H9 (cell line): ENCODE measurements at regions not wholly inside any gene's neighbourhood (a gene's known extent, or its start where the extent isn't known, plus 50 kb on each side); places are given as distances from the start of the nearest gene placed in this dataset.

ENCODE experiments used
- DNase-seq: peaks from one replicate; pipeline ENCODE4 v3.0.0-alpha.2; 2017
- H2AFZ ChIP-seq: one replicate; pipeline ENCODE4 v1.6.1; 2013; ENCODE audit warnings: mild to moderate bottlenecking, low read length, control low read depth, moderate library complexity
- H2AK5ac ChIP-seq: 2 replicates; pipeline ENCODE4 v1.6.1; 2013; ENCODE audit warnings: low read length, control low read depth, mixed read lengths; ENCODE audit not compliant: insufficient read length
- H2BK120ac ChIP-seq: one replicate; pipeline ENCODE4 v1.6.1; 2013; ENCODE audit warnings: low read depth, mild to moderate bottlenecking, low read length, control low read depth, inconsistent platforms; ENCODE audit not compliant: poor library complexity, severe bottlenecking
- H2BK12ac ChIP-seq: 2 replicates; pipeline ENCODE4 v1.6.1; 2013; ENCODE audit warnings: low read length, control low read depth, mixed read lengths, low read depth; ENCODE audit not compliant: insufficient read length
- H2BK15ac ChIP-seq: 2 replicates; pipeline ENCODE4 v1.6.1; 2013; ENCODE audit warnings: low read depth, low read length, control low read depth
- H2BK20ac ChIP-seq: one replicate; pipeline ENCODE4 v1.6.1; 2013; ENCODE audit warnings: low read depth, mild to moderate bottlenecking, low read length, control low read depth, inconsistent platforms; ENCODE audit not compliant: poor library complexity, severe bottlenecking
- H2BK5ac ChIP-seq: 2 replicates; pipeline ENCODE4 v1.6.1; 2013; ENCODE audit warnings: low read length, control low read depth, mixed read lengths; ENCODE audit not compliant: insufficient read length
- H3K14ac ChIP-seq: 2 replicates; pipeline ENCODE4 v1.6.1; 2013; ENCODE audit warnings: low read length, control low read depth; ENCODE audit not compliant: insufficient read depth
- H3K18ac ChIP-seq: 2 replicates; pipeline ENCODE4 v1.6.1; 2013; ENCODE audit warnings: low read depth, mild to moderate bottlenecking, mixed read lengths, low read length, control low read depth; ENCODE audit not compliant: insufficient read length
- H3K23ac ChIP-seq: 2 replicates; pipeline ENCODE4 v1.6.1; 2013; ENCODE audit warnings: low read length, control low read depth, mixed read lengths, low read depth; ENCODE audit not compliant: insufficient read length
- H3K23me2 ChIP-seq: 2 replicates; pipeline ENCODE4 v1.6.1; 2013; ENCODE audit warnings: low read depth, mild to moderate bottlenecking, mixed read lengths, low read length, control low read depth; ENCODE audit not compliant: insufficient read length, poor library complexity, severe bottlenecking
- H3K27ac ChIP-seq: 2 replicates; pipeline ENCODE4 v1.5.1; 2013; ENCODE audit warnings: low read length, control low read depth, mixed read lengths, low read depth; ENCODE audit not compliant: insufficient read length
- H3K27me3 ChIP-seq: 2 replicates; pipeline ENCODE4 v1.6.1; 2013; ENCODE audit warnings: low read length, control low read depth, inconsistent platforms; ENCODE audit not compliant: insufficient read depth
- H3K4ac ChIP-seq: 2 replicates; pipeline ENCODE4 v1.6.1; 2013; ENCODE audit warnings: low read depth, mild to moderate bottlenecking, control low read depth, inconsistent platforms, low read length, moderate library complexity
- H3K4me1 ChIP-seq: 2 replicates; pipeline ENCODE4 v1.6.1; 2013; ENCODE audit warnings: low read length, control low read depth, inconsistent platforms; ENCODE audit not compliant: insufficient read depth
- H3K4me2 ChIP-seq: 2 replicates; pipeline ENCODE4 v1.6.1; 2013; ENCODE audit warnings: low read length, control low read depth, mixed read lengths; ENCODE audit not compliant: insufficient read length, insufficient read depth
- H3K56ac ChIP-seq: 2 replicates; pipeline ENCODE4 v1.6.1; 2013; ENCODE audit warnings: low read depth, mild to moderate bottlenecking, mixed read lengths, low read length, control low read depth; ENCODE audit not compliant: insufficient read length
- H3K79me1 ChIP-seq: 2 replicates; pipeline ENCODE4 v1.6.1; 2013; ENCODE audit warnings: low read depth, mild to moderate bottlenecking, moderate library complexity, low read length, control low read depth, inconsistent platforms; ENCODE audit not compliant: insufficient read depth, poor library complexity, severe bottlenecking
- H3K79me2 ChIP-seq: 2 replicates; pipeline ENCODE4 v1.6.1; 2013; ENCODE audit warnings: low read length, control low read depth, inconsistent platforms; ENCODE audit not compliant: insufficient read depth
- H3K9ac ChIP-seq: 2 replicates; pipeline ENCODE4 v1.6.1; 2013; ENCODE audit warnings: low read length, control low read depth, mixed read lengths; ENCODE audit not compliant: insufficient read length; ENCODE audit errors: extremely low read depth
- H3K9me3 ChIP-seq: one replicate; pipeline ENCODE4 v1.6.1; 2013; ENCODE audit warnings: low read depth, low read length, inconsistent platforms; ENCODE audit not compliant: control insufficient read depth
- H3T11ph ChIP-seq: one replicate; pipeline ENCODE4 v1.6.1; 2013; ENCODE audit warnings: mild to moderate bottlenecking, low read length, control low read depth, inconsistent platforms
- H4K20me1 ChIP-seq: one replicate; pipeline ENCODE4 v1.6.1; 2013; ENCODE audit not compliant: control insufficient read depth, insufficient read length, insufficient read depth
- H4K5ac ChIP-seq: 2 replicates; pipeline ENCODE4 v1.6.1; 2013; ENCODE audit warnings: low read depth, mild to moderate bottlenecking, mixed read lengths, low read length, control low read depth; ENCODE audit not compliant: insufficient read length
- H4K8ac ChIP-seq: replicated peaks from 2 replicates; pipeline ENCODE4 v1.6.1; 2013; ENCODE audit warnings: low read length, control low read depth, mixed read lengths, low read depth; ENCODE audit not compliant: insufficient read length
- H4K91ac ChIP-seq: 2 replicates; pipeline ENCODE4 v1.6.1; 2013; ENCODE audit warnings: low read depth, mild to moderate bottlenecking, moderate library complexity, mixed read lengths, low read length, control low read depth; ENCODE audit not compliant: insufficient read length
- H3K27ac Mint-ChIP-seq, 3 experiments: 2 replicates in 2 of 3; 3 replicates in 1 of 3; pipeline ENCODE4 v1.8.0; 2020 to 2021; ENCODE audit warnings: mixed read lengths in 3 of 3, mild to moderate bottlenecking in 1 of 3, moderate library complexity in 1 of 3
- H3K27me3 Mint-ChIP-seq: 2 replicates; pipeline ENCODE4 v1.8.0; 2021; ENCODE audit warnings: low read depth, mild to moderate bottlenecking, moderate library complexity, mixed read lengths
- H3K36me3 Mint-ChIP-seq, 3 experiments: 2 replicates in 2 of 3; 3 replicates in 1 of 3; pipeline ENCODE4 v1.8.0; 2020 to 2021; ENCODE audit warnings: low read depth in 3 of 3, mixed read lengths in 3 of 3; ENCODE audit not compliant: insufficient read depth in 1 of 3
- H3K4me1 Mint-ChIP-seq, 2 experiments: 2 replicates each; pipeline ENCODE4 v1.8.0; 2020; ENCODE audit warnings: mixed read lengths in 2 of 2
- H3K4me3 Mint-ChIP-seq, 2 experiments: 2 replicates in 1 of 2; 3 replicates in 1 of 2; pipeline ENCODE4 v1.8.0; 2020 to 2021; ENCODE audit warnings: mild to moderate bottlenecking in 2 of 2, mixed read lengths in 2 of 2, moderate library complexity in 1 of 2
- H3K9me3 Mint-ChIP-seq, 2 experiments: 2 replicates in 1 of 2; 3 replicates in 1 of 2; pipeline ENCODE4 v1.8.0; 2020; ENCODE audit warnings: mild to moderate bottlenecking in 2 of 2, mixed read lengths in 2 of 2, moderate library complexity in 1 of 2
- WGBS: extraction: QIAGEN DNeasy Blood & Tissue Kit; methylation state at CpG from one replicate; pipeline ENCODE4 v1.1.7; 2013; ENCODE audit warnings: missing lambda C conversion rate, low lambda C conversion rate, mixed read lengths; ENCODE audit not compliant: insufficient read length; ENCODE audit errors: extremely low coverage; 5-methylcytosine and 5-hydroxymethylcytosine counted together
- TF ChIP-seq, protein P1 (sequence below): fragments of 200-600 bp; sonication (generic); conservative IDR thresholded peaks from 3 replicates; pipeline ENCODE4 v1.8.0; 2021; ENCODE audit warnings: antibody characterized with exemption, mild to moderate bottlenecking

DNA sequence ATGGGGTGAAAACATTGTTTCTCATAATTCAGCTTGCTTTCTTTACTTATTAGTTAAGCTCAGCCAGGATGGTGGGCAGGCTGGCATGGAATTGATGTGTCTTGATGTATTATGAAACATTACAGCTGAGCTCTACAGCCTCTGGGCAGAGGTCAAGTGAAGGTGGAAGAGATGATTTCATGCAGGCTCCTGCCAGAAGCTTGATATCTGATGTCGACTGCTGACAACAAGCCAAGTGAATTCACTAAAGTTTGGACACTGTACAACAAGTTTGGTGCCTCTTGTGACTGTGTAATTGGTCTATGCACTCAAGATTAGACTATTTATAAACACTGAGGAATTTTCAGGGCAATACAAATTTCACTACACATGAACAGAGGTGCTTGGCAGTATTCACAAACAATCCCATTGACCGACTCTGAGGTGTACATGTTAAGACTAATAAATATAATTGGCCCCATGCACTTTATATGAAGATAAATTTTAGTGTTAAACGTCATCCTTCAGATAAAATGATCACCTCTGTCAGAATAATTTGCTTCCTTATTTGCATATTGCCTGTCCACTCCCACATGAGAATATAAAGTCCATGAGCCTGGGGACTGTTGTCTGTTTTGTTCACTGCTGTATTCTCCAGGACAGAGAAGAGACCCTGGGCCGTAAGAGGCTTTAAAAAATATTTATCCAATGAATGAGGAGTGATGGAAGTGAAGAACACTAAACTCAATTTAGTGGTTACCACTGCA, 612.2 kb downstream of the IQCM start:
- 0 out of 4 replicates have a peak, but pooled peaks cover 2% of the 10 kb centered on the region in 2 experiments for H3K4me1 Mint-ChIP-seq
- H3K27ac Mint-ChIP-seq: no peak overlapping the region
- H4K91ac ChIP-seq: no peak overlapping the region
- no peak overlapping the region for H2BK20ac ChIP-seq
- no peaks in the 10 kb centered on the region for H3K27me3 Mint-ChIP-seq
- no peaks in the 10 kb centered on the region for H3K79me1 ChIP-seq
- H3K4me1 ChIP-seq: no peaks in the 10 kb centered on the region
- no peak overlapping the region for H3K4ac ChIP-seq
- H2BK5ac ChIP-seq: no peak overlapping the region
- H3K79me2 ChIP-seq: no peaks in the 10 kb centered on the region
- no peaks in the 10 kb centered on the region for H3K9me3 Mint-ChIP-seq
- H2BK12ac ChIP-seq: no peak overlapping the region
- H4K20me1 ChIP-seq: no peaks in the 10 kb centered on the region
- no CpG with 5 or more reads among the region's 4 CpGs for WGBS
- H3T11ph ChIP-seq: no peak overlapping the region
- H2BK120ac ChIP-seq: no peak overlapping the region
- no peak overlapping the region for H3K9ac ChIP-seq
- no peak overlapping the region for H3K4me3 Mint-ChIP-seq
- H3K27ac ChIP-seq: no peak overlapping the region
- no peaks in the 10 kb centered on the region for H3K36me3 Mint-ChIP-seq
- H3K23me2 ChIP-seq: no peaks in the 10 kb centered on the region
- no peak overlapping the region for H2BK15ac ChIP-seq
- TF ChIP-seq, protein P1, sequence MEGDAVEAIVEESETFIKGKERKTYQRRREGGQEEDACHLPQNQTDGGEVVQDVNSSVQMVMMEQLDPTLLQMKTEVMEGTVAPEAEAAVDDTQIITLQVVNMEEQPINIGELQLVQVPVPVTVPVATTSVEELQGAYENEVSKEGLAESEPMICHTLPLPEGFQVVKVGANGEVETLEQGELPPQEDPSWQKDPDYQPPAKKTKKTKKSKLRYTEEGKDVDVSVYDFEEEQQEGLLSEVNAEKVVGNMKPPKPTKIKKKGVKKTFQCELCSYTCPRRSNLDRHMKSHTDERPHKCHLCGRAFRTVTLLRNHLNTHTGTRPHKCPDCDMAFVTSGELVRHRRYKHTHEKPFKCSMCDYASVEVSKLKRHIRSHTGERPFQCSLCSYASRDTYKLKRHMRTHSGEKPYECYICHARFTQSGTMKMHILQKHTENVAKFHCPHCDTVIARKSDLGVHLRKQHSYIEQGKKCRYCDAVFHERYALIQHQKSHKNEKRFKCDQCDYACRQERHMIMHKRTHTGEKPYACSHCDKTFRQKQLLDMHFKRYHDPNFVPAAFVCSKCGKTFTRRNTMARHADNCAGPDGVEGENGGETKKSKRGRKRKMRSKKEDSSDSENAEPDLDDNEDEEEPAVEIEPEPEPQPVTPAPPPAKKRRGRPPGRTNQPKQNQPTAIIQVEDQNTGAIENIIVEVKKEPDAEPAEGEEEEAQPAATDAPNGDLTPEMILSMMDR: no peak
- no peak overlapping the region for H4K8ac ChIP-seq
- no peak overlapping the region for H3K23ac ChIP-seq
- DNase-seq: no peak
- H3K4me2 ChIP-seq: no peak overlapping the region
- H4K5ac ChIP-seq: no peak overlapping the region
- H3K9me3 ChIP-seq: no peaks in the 10 kb centered on the region
- no peak overlapping the region for H3K18ac ChIP-seq
- no peak overlapping the region for H3K56ac ChIP-seq
- H3K27me3 ChIP-seq: no peaks in the 10 kb centered on the region
- no peak overlapping the region for H2AFZ ChIP-seq
- no peak overlapping the region for H2AK5ac ChIP-seq
- no peak overlapping the region for H3K14ac ChIP-seq
